ENCODE measurements at regions not wholly inside any gene's neighbourhood (a gene's known extent, or its start where the extent isn't known, plus 50 kb on each side); places are given as distances from the start of the nearest gene placed in this dataset.

- no peak for TF ChIP-seq CTCF (conservative IDR thresholded peaks at IDR 0.05; ENCODE audit: low read depth, low read length)
- TF ChIP-seq EZH2 (IDR thresholded peaks at IDR 0.05; ENCODE audit: borderline replicate concordance, low read depth, low read length, poor library complexity, severe bottlenecking) = no peak
Observed at GRCh38 chr3:177374323-177374722, 177.0 kb upstream of the TBL1XR1 start.

Measured in A673 (cell line).